IPS-NIHi7 (cell line): ENCODE measurements at regions not wholly inside any gene's neighbourhood (a gene's known extent, or its start where the extent isn't known, plus 50 kb on each side); places are given as distances from the start of the nearest gene placed in this dataset.

Experiments used
- DNase-seq: peaks from one replicate; pipeline ENCODE4 v3.0.0; 2012; ENCODE audit warnings: mixed read lengths; ENCODE audit errors: extremely low spot score

DNA sequence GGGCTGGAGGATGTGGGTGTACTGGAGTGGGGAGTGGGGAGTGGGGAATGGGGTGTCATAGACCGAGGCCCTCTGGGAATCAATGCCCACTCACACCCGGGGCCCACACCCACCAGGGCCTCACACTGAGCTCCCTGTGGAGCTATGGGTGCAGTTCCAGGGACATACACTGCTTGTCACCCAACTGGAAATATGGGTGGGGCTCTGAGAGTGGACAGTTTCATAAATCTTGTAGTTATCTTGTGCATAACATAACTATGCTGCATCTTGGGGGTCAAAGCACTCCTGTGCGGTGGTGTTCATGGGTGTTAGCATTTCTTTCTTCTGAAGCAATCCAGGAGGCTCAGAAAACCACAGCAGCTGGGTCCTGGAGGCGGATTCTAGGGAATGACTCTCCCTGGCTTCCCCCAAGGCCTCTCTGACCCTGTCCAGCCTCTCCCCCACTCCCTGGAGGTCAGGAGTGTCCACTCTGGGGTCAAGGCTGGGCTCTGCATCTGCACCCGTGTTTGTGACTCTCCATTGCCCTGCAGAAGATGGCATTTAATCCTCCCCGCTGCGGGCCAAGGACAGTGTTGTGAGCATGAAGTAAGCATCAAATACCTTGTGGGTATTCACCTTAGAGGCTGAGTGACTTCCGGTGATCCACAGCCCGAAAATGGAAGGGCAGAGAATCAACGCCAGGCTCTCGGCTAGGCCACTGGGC is 172.5 kb downstream of the CTTN start:
- DNase-seq = no peak

DNA sequence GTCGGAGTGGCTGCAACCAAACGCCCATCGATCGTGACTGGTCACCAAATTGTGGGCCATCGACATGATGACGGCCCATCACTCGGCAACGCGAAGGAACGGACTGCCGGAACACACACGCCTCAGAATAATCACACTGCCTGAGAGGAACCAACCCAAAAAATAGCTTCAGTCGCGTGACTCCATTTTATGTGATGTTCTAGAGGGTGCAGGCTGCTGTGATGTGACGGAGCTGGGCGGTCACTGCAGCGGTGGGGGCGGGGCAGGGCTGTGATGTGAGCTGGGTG is 174.6 kb downstream of the CTTN start:
- no peak for DNase-seq

DNA sequence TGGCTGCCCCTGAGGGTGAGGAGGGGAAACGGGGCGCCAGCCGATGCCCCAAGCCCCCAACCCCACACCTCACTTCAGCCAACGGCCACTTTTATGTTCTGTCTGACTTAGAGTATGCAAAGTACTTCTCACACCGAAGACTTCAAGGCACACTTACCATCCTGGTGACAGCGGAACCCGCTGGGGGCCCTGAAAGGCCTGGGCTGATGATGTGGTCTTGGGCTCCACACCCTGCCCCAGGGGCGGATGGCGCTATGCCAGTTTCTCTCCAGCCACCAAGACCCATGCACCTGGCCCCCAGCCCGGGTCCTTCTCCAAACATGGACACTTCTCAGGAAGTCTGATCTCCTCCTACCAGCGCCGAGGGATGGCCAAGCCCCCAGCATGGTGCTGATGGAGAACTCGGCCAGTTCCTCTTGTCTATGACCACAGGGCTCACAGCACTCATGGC is 175.4 kb downstream of the CTTN start:
- DNase-seq = no peak

DNA sequence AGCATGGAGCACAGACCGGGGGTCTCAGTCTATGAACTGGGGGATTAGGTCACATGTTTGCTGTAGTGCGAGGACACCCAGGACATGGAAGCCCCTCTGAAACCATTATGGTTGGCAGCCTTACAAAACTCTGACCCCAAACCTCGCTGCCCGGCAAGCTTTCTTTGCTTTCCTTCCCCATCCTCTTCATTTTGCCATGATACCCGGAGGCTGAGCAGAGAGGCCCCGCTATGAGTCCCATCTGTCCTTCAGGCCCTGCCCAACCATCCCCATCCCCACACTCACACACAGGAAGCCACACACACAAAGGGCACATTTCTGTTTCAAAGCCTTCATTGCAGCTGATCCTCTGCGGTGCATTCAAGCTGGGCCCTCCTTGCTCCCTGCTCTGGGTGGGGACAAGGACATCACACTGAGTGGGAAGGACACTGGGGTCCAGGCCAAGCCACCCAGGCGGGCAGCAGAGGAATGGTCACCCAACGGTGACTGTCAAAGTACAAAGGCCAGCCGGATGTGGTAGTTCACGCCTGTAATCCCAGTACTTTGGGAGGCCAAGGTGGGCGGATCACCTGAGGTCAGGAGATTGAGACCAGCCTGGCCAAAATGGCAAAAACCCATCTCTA is 176.5 kb downstream of the CTTN start:
- no peak for DNase-seq

DNA sequence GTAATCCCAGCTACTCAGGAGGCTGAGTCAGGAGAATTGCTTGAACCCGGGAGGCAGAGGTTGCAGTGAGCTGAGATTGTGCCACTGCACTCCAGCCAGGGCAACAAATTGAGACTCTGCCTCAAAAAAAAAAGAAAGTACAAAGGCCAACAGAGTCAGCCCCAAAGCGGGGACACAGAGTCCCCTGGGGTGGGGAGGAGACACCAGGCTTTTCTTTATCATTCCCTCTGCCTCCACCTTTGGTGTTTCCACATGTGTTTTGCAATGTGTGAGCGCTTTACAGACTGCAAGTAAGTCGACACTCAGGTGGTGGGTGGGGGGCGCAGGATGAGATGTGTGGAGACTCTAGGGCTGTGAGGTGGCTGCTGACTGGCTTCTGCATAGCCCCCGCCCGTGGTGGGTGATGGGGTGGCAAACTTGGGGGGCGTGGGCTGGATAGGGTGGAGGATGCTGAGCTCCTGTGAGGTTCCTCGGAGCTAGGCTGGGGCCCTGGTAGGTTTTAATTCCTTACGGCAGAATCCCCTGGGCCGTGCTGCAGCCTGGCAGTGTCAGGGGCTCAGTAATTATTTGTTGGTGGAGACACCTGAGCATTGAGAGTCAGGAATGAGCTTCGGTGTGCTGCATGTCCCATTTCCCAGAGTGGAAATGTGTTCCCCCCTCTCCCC is 177.2 kb downstream of the CTTN start:
- no peak for DNase-seq

DNA sequence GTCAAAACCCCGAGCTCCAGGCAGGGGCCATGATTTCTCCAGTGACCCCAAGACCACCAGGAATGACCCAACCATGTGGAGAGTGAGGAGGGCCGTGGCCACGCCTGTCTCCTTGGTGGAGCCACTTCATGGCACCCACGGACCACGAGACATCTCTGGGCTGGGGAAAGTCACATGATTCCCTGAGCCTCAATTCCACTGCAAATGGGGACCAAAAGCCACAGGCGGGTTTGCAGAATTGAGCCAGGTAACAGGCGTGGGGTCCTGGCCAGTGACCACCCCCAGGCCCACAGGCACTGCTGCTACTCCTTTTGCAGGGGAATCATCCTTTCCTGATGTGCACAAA is 178.9 kb downstream of the CTTN start:
- no peak for DNase-seq

DNA sequence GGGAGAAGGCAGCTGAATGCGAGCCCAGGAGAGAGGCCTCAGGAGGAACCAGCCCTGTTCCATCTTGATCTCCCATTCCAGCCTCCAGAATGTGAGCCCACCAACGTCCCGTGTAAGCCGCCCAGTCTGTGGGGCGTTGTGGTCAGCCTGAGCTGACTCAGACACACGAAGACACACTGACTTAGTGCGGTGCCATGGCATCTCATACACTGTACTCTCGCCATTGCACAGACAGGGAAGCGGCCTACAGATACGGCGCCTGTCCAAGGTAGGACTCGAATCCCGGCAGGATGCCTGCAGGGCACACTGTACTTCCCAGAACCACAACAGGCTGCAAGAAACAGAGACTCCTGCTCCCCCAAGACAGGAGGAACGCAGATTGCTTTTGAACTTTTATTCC is 179.6 kb downstream of the CTTN start:
- DNase-seq = no peak

DNA sequence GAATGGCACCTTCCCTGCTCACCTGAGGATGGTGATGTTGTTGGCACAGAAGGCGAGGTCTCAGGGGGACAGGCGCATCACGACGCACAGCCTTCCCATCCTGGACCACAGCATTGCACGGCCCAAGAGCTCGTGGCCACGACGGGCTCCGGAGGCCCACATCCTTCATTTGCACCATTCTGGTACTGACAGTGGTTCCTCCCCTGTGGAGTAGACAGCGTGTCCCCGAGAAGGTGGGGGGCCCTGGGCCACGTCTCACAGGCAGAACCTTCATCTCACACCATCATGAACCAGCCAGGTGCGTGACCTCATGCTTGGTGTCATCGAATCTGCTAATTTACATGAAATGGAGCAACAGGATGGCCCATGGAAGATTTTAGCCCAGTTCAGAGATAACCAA is 180.0 kb downstream of the CTTN start:
- DNase-seq = no peak

DNA sequence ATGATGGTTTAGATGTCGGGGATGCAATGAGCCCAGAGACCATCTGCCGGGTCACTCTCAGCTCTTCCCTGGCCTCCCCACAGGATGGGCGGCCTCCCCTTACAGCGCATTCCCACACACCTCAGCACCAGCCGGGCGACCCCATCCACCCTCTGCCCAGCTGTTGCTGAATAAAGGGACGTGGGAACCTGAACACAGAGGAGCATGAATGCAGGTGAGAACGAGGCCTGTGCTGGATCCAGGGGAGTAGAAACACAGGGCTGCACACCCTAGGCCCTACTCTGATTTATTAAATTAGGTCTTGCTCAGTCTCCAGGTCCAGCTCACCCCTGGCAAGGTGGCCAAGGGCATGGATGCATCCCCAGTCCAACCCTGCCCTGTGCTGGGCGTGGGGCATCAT is 180.5 kb downstream of the CTTN start:
- DNase-seq = no peak

DNA sequence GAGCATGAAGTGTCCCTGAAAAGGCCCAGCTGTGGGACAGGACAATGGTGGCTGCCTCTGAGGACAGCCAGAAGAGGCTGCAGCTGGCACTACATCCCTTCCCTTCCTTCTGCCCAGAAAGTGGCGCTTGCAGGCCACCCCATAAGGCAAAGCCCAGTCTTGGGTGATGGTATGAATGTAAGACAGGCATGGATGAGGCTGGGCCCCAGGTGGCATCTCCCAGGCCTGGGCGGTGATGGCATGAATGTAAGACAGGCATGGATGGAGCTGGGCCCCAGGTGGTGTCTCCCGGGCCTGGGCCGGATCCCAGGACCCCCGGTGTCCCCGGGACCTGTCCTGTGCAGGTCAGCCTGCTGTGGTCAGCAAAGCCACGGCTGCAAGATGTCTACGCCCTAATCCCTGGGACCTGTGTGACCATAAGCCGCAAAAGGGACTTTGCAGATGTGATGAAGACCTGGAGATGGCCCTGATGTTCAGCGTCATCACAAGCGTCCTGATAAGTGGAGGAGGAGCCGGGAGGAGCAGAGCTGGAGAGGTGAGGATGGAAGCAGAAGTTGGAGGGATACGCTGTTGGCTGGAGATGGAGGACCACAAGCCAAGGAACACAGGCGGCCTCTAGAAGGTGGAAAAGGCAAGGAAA is 181.1 kb downstream of the CTTN start:
- DNase-seq = no peak

DNA sequence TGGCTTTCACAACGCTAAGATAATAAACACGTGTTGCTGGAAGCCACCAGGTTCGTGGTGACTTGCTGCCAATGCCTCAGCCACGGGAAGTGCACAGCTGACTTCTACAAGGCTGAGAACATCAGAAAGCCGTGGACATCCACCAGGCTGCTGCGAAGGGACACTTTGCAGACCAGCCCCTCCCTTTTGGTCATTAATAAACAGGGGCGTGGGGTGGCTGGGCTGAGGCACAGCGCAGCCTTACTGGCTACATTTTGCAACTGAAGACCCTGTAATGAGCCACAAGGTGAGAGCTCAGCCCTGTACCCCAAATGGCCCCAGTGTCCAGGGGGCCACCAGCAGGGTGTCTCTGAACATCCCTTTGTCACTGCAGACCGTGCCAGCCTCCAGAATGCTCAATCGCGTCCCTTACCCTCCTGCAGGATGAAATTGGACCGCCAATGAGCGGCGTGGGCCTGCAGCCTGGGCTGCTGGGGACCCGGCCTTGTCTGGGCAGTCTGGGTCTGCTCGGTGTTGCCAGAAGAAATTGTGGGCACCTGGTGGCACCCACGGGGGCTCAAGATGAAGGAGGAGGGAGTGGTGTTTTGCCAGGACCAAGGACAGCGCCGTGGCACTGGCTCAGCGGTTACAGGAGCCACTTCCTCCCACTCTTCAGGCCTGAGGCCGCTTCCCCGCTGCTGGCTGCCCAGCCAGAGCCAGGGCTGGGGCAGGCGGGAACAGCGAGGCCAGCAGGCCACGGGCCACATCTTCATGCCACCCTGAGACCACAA is 181.9 kb downstream of the CTTN start:
- DNase-seq = peak; percentile 78

DNA sequence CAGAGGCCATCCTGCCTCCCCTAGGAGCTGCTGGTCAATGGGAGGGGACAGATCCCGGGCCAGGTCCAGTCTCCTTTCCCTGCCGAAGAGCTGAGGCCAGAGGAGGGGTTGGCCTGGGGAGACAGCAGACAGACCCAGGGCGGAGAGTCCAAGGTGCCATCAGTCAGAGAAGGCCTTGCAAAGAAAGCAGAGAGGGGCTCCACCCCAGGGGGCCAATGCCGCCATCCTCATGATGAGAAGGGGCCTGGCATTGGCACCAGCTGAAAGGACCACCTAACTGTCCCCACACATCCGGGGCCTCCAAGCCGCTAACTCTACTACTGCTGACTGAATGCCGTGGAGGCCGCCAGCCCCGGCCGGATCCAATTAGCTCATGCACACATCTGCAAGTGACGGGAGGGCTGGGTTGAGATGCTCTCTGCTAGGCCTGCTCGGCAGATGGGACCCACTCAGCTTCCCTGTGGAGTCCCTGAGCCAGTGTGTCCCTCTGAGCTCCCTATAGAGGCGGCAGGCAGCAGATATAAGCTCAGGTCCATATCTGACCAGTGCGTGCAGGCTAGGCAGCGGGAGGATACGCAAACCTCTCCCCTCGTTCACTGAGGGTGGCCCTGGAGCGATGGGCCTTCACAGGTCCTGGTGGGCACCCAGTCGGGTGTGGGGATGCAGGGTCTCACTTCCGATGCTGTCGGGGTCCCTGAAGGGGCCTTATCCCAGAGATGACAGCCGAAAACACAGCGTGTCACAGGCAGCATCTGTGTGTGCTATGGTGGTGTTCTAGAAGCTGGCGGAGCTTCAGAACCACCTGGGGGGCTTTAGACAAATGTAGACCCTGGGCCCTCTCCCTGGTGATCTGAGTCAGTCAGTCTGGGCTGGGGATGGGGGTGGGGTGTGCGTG is 183.9 kb downstream of the CTTN start:
- no peak for DNase-seq

DNA sequence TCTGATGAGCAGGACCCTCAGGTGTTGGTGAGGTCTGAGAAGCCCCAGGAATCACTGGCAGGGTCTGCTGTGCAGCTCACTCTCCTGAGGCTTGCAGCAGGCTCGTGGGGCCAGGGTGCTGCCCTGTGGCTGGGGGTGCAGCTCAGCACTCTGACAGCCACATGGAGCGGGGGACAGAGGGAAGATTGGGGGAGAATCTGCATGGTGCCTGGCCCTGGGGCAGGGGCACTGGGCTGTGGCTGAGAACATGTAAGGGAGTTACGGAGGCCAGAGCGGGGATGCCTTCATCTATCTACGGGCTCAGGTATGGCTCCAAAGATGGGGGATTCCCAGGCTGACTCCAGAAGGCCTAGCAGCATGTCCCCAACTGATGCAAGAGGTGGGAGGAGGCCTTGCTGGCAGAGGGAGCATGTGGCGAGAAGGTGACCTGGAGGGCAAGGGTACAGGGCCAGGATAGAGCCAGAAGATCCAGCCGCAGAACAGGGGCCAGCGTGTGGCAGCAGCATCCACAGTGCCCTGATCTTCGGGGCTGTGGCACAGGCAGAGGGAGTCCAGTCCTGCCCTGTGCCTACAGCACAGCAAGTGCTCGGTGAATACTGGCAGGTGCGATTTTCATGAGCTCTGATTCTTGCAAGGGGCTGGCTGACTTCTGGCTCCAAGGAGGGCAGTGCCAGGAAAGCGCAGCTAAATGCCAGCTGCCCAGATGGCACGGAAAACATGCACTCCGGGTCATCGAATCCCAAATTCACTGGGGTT is 184.7 kb downstream of the CTTN start:
- DNase-seq = no peak

DNA sequence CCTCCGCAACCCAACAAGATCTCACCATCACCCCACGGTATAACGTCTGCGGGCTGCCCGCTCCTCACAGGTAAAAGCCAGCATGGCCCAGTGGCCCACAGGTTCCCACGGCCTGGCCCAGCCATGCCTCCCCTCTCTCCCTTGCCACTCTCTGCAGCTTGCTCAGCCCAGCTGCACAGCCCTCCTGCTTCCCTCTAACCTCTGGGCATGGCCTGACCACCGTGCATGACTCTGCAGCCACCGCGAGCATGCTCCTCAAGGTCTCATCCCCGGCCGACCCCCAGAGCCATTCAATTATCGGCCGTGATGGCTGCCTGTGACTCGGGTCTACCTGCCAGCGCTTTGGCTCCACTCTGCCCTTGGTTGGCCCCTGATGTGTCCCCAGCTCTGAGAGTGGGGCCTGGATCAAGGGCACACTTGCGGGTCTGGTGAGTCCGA is 185.5 kb downstream of the CTTN start:
- no peak for DNase-seq

DNA sequence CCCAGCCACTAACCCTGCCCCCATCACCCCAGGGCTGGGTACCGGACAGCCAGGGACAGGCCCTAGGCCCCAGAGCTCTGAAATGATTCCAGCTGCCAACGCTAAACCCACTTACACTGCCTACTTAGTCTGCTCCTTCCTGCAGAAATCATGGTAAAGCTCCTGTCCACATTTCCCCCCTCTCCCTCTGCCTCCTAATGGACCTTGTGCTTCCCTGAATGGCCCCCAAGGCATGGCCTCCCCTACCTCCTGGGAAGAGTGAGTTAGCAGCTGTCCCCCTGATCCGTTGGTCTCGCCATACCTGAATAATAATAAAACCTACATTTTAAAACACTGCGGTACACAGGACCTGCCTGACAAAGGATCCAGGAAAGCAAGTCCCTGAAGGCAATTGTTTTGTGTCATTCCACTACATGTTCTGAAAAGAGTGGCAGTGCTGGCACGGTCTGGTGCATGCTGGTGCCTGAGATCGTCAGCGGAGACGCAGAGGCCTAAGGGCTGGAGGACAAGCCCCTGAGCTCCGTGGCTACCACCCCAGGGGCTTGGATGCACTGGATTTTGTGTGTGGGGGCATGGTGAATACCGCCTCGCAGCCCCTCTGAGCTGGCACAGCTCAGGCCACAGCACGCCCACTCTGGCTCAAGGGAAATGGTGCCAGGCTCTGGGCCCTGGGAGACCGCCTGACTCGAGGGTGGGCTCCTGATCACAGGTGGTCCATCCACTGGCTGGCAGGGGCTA is 186.3 kb downstream of the CTTN start:
- no peak for DNase-seq

DNA sequence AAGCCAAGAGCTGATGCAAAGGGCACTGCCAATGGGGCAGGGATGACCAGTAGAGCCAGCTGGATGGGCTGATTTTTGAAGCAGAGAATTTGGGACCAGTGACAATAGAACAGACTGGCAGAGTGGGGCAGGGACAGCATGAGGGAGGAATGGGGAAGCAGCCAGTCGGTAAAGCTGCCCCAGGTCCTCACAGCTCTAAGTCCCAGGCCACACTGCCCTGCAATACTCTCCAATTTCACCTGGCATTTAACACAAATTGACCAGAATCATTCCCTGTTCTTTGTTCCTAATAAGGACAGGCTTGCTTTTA is 186.9 kb downstream of the CTTN start:
- DNase-seq = no peak

DNA sequence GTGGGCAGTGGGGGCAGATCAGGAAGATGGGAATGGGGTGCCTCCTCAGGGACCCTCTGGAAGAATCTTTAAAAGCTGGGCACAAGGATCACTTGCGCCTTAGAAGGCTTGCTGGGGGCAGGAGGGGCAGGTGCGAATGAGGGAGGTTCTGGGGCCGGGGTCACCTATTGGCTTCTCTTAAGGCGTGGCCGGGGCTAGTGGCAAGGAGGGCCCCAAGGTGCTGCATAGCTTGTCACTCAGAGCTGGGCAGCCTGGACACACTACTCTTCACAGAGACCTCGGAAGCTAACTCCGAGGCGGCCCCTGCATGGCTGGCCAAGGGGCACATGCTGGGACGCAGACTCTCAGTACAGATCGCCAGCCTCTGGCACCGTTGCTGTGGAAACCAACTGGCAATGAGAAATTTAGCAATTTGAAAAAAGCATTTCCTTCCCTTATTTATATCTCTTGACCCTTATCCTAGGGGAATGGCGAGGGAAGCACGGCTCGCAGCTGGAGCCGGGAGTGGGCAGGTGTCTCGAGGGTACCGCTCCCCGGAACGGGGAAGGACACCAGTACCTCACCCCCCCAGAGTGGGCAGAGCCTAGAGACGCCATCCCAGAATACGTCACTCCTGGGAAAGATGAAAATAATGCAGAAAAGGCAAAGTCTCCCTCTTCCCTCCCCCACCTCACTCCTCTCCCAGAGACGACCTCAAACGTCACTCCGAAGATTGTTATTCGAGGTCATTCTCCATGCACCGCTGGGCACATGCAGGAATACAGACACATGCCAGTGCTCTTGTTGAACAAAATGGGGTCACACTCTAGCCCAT is 188.1 kb downstream of the CTTN start:
- DNase-seq = no peak

DNA sequence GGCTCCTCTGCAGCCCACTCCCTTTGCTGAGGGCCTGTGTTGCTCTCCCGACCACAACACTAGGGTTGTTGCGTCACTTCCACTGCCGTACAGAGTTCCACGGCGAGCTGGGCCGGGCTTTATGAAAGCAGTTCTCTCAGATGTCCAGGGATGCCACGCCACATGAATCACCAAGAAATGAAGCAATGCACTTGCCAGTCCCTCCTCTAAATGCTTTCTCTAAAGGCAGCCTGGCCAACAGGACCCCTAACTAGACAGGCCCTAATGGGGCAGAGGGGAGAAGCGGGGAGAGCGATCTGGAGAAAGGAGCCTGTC is 188.7 kb downstream of the CTTN start:
- DNase-seq = no peak

DNA sequence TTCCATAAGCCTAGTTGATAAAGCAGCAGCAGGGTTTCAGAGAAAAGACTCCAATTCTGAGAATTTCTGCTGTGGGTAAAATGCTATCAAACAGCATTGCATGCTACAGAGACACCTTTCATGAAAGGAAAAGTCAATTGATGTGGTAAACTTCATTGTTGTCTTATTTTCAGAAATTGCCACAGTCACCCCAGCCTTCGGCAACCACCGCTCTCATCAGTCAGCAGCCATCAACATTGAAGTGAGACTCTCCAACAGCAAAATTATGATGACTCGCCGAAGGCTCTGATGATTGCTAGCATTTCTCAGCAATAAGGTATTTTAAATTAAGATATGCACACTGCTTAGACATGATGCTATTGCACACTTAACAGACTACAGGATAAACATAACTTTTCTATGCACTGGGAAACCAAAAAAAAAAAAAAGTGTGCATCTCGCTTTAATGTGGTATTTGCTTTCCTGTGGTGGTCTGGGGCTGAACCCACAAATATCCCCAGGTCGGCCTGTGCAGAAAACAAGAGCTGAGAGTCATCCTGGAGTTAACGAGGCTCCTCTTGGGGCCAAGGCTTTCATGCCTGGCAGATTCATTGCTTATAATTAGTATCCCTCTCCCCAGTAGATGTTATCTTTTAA is 192.1 kb downstream of the CTTN start:
- DNase-seq = no peak
